SKM-1 treated with dmso at 0.1 percent for 144 hours (cell line): ENCODE measurements at regions not wholly inside any gene's neighbourhood (a gene's known extent, or its start where the extent isn't known, plus 50 kb on each side); places are given as distances from the start of the nearest gene placed in this dataset.
"Not testable (repeated sequence)": the region's sequence is repeated elsewhere in the genome, so short reads cannot be mapped to it uniquely, and the experiment has no call there.

ENCODE experiments used
- DNase-seq: peaks from one replicate; lab custom pipeline; 2025; ENCODE audit not compliant: unreplicated experiment; lab: John Stamatoyannopoulos, UW

DNA sequence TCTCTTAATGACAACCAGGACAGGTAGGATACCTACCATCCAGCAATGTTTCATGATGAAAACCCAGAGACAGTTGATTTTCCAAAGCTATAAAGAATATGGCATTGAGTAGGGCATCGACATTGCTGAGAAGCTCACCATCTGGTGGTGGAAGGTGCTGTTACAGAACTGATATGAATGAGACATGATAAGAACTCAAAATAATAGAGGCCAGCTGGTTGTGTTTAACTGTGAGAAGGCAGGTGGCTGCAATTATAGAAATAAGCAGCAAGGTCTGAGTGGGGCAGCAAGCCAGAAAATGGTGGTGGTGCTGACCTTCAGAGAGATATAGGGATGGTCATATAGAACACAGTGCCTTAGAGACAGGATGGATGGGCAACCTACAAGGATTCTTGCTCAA lies 449.7 kb downstream of the BTG1 start:
- DNase-seq: no peak

DNA sequence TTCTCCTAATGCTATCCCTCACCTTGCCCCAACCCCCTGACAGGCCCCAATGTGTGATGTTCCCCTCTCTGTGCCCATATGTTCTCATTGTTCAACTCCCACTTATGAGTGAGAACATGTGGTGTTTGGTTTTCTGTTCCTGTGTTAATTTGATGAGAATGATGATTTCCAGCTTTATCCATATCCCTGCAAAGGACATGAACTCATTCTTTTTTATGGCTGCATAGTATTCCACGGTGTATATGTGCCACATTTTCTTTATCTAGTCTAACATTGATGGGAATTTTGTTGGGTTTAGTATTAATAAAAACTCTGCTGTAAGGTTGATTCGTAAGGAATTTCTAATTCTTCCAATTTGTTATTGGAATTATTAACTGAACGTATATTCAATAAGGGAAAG lies 450.2 kb downstream of the BTG1 start:
- not testable (repeated sequence) for DNase-seq

DNA sequence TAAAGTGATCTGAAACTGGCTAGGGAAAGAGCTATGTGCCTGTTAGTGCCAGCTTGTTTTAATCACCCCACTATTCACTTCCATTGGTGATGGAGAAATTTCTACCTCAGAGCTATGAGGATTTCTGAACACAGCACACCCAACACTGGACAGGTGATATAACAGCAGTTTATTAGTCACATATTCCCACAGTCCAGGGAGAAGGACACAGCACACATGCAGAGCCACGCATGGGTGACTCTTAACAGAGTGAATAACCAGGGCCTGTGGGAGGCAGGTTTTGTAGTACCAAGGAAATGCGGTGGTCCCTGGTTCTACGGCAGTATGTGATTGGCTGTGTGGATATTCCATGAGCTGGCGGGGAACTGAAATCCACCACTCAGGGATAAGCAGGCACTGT lies 455.1 kb downstream of the BTG1 start:
- no peak for DNase-seq

DNA sequence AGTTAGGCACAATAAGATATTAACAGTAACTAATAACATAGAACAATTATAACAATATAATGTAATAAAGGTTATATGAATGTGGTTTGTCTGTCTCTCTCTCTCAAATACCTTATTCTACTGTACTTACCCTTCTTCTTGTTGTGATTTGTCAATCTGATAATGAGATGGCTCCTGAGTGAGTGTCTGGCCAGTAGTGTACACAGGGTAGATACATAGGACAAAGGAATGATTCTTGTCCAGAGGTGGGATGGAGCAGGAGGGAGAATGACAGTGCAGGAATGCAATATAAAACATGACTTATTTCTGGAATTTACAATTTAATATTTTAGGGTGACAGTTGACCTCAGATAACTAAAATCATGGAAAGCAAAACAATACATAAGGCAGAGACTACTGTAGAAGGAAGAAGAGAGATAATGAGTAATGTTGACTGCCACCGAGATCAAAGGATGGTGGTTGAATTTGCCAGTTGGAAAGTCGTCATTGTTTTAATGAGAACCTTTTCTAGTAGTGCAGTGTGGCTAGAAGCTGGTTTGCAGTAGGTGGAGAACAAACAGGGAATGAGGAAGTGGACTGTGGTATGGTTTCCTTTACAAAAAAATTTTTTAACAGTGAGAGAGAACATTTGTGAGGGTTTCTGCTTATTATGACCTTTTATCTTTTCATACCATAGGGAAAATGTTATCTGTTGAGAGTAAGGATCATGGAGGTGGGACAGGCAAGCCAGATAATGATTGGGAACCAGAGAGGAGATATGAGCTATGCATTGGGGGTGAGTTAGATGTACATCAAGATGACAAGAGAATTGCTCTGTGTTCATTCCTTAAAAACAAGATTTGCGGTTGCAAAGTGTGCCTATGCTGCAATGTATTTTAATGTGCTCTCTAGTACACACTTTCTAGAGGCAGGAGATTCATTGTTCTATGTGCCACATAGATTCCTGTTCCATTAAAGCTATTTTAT lies 458.3 kb downstream of the BTG1 start:
- DNase-seq: no peak

DNA sequence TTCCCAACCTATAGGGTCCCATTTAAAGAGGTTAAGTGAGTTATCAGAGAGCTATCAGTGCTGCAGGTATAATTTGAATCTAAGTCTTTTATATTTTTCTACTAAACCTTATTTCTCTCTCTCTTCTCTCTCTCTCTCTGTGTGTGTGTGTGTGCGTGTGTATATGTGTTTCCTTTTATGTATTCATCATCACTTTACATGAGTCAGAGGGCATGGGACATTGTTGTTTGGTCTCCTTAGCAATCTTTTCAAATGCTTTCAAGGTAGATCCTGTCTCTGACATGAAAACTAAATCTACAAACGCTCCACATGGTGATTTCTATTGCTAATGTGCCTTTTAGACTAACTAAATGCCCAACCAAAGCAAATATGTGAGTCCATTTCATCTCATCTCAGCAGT lies 459.7 kb downstream of the BTG1 start:
- DNase-seq: no peak

DNA sequence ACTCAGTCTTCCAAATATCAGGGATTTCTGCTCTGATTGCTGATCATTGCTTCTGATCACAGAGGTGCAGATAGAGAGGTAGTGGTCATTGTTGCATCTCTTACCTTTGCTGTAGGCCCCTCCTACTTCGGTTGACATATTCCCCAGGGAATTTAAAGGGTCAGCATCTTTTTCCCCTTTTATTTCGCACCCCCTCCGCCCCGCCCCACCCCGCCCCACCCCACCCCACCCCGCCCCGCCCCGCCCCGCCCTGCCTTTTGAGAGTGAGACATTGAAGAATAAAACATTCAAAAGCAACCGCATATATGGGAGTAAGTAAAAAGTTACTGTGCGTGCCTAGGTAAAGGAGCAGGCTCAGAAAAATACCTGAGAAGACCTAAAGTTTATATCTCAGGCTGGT lies 463.9 kb downstream of the BTG1 start:
- no peak for DNase-seq

DNA sequence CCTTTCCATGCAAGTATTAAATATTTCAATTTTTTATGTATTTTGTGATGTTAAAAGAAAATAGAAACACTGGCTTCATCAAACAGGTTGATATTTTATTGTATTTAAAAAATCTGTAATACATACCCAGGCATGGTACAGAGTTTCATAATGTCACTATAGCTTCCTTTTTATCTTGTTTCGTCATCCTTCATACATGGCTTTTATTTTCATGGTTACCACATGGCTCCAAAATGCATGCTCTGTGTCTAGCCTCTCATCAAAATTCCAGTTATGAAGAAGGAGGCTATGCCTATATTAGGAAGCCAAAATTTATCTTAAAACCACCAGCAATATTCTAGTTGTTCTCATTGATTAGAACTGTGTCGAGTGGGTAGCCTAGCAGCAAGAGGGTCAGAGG lies 464.8 kb downstream of the BTG1 start:
- no peak for DNase-seq

DNA sequence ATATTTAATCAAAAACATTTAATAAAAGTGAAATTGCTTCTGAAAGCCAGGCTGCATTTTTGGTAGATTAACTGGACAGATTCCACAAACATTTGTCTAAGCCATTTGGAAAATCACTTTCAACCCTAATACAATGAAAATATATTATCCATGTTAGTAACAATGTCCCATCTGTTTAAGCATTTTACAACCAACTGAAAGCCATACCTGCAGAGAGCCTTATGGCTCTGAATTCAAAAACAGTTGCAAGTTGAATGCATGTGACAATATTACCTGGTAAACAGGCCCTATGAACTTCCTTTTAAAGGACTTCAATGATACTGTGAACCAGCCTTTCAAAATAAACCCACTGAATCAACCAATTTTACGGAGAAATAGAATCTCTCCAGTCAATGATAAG lies 468.1 kb downstream of the BTG1 start:
- no peak for DNase-seq

DNA sequence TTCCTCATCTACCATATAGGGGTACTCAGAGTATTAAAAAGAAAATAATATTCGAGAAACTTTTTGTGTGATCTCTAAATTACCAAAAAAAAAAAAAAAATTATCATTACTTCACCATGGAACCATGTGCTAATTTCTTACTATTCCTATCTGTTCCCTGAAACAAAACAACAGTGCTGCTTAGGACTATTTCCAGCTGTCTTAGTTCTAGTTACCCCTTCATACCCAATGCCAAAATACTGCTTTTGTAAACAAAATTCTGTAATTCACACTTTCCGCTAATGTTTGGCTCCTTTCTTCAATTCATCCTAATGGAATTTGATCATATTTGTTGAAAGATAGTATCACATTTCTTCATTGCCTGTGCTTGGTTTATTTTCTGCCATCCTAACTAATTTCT lies 470.2 kb downstream of the BTG1 start:
- no peak for DNase-seq

DNA sequence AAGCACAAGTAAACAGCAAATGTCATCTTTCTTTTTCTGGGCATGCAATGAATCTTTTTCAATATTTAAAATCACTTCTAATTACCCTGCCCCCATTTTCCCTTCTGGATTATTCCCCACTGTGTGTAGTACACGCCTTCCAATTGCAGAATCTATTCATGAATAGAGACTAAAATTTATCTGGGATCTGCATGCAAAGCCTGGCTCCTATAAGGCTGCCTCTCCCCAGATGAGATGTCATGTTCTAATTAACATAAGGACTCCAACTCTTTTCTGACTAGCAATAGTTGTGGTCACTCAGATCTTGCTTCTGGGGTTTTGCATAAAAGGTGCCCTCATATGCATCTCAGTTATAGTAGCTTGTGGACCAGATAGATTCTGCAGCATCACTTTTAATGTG lies 473.5 kb downstream of the BTG1 start:
- DNase-seq: no peak

DNA sequence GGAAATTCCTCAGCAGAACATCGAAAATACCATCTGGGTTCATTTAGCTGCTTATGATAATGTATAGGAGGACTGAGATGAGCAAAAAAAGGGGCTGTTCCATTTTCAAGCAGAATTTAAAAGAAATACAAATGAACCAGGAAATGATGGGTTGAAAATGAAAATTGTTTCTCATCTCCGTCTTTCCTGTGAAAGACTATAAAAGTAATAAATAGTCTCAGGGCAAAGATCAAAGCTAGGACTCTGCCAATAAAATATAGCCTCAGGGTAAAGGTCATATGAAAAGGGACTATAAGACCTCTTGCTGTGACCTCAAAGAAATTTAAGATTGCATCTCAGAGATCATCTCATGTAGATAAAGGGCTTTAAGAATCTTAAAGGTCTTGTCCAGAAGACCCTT lies 478.0 kb downstream of the BTG1 start:
- no peak for DNase-seq

DNA sequence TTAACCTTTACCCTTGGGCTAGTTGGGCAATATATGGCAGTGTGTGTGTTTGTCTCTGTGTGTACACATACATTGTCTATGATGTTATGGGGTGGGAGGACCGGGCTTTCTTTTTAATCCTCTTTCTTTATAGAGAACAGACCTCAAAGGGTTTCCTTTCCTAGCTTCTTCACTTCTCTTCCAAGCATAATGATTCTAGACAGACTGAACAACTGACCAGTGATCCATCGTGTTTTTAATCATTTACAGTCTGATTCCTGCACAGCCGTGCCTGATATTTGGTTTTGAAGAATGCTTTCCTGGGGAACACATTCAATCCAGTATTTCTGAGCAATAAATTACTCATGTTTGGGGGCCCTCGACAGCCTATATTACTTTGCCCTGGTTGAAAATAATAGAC lies 481.1 kb upstream of the DCN start:
- no peak for DNase-seq

DNA sequence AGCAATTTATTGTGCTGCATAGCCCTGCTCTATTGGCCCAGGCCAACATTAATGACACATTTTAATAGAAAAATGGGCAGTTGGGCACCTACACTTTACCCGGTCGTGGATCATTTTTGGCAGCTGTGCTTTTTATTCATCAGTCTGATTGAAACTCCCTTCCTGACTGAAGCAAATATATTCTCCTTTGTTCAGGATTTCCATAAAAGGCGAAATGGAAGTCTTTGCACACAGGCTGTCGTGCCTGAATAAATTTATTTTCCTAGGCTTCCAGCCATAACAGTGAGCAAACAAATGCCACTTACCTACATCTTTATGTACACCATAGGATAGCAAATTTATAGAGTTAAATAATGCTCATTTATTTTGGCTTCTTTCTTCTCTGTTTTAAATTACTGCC lies 480.7 kb upstream of the DCN start:
- DNase-seq: no peak

DNA sequence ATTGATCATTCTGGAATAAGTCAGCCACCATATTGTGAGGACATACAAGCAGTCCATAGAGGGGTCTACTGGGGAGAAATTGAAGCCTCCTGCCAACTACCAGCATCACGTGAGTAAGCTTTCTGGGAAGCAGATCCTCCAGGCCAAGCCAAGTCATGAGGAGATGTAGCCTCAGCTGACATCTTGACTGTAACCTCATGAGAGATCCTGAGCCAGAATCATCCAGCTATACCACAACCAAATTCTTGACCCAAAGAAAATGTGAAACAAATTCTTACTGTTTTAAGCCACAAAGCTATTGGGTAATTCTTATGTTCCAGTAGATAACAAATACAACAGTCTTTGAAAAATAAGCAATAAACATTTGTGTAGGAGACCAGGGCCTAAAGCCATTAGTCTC lies 479.4 kb upstream of the DCN start:
- no peak for DNase-seq

DNA sequence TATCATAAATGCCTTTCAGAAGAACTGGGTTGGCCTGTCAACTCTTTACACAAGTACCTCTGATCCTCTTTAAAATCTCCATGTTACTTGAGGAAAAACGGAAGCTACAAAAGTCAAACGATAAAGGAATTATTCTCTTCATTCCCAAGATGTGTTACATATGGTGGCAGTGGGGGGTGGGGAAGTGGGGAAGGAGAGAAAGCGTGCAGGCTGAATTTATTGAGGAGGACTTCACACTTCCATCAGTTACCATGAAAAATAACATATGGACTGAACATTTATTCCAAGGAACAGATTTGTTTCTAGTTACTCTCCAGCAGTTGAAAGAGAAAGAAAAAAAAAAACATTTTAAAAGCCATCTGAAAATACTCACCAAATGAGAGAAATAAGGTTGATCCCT lies 474.4 kb upstream of the DCN start:
- no peak for DNase-seq

DNA sequence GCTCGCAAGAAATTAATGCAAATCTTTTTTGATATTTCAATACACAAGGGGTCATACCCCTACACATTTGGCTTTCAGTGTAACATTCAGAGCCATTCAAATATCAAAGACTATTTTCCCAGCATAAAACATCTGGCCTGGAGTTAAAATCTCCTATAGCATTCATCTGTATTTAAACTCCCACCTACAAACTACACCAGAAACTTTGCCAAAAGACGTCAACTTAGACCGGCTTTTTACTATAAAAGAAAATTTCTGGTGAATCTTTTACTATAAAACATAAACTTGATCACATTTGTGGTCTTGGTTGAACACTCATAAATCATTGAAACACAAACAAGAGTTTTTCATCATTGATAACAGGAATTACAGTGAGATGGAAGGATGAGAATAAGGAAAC lies 473.3 kb upstream of the DCN start:
- DNase-seq: no peak

DNA sequence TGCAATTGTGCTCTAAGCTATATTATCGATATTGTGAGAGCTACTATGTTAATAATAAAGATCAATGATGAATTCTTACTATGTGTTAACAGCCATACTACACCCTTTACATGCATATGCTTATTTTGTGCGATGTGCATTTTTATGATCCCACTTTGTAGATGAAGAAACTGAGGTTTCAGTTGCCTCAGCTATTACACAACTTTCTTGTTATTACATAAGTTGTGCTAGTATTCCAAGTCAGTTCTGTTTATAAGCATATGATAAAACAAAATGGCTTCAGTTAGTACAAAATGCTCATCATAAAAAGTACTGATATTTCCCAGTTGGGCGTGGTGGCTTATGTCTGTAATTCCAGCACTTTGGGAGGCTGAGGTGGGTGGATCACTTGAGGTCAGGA lies 471.5 kb upstream of the DCN start:
- no peak for DNase-seq

DNA sequence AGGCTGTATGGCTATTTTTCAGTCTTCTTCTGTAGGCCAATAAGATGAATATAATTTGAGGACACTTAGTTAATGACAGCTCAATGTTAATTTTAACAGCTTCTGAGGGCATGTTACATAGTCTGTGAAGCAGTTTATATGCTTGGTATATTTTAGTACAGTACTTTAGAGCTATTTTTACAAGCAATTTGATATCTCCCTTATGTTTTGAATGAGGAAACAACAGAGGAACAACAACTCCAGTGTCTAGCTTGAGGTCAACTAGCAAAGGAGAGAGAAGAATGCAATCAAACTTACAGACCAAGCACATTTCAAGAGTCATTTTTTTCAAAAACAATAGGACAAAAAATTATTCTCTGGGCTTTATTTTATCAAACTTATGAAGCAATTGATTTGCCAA lies 469.1 kb upstream of the DCN start:
- DNase-seq: no peak

DNA sequence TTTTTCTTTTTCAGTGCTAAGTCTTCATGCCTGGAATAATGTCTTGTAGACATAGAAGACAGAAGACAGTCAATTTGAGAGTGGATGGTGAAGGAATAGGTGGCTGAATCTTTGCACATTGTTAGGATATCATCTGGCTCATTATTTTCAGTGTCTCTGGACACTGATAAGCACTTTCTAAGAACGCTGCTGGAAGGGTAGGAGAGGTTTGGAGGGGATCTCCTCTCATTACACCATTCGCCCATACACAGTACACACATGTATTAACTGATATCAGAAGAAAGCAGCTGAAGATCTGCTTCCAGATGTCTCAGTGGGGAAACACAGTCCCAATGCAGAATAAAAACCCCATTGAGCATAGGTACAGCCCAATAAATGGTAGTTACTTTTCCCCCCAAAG lies 461.1 kb upstream of the DCN start:
- DNase-seq: no peak

DNA sequence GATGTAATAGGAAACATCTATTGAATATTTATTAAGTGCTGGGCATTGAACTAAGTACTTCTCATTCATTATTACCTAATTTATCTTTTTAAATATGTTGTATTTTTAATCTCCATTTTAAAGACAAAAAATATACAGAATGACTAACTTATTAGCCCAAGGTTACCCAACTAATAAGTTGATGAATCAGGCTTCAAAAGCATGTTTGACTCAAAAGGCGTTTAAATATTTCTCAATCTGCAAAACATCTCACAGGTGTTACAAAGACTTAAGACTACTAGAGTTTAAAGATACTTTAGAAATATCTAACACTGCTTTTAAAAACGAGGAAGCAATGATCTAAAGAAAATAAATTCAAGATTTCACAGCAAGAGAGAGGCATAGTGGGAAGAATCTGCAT lies 457.4 kb upstream of the DCN start:
- DNase-seq: no peak

DNA sequence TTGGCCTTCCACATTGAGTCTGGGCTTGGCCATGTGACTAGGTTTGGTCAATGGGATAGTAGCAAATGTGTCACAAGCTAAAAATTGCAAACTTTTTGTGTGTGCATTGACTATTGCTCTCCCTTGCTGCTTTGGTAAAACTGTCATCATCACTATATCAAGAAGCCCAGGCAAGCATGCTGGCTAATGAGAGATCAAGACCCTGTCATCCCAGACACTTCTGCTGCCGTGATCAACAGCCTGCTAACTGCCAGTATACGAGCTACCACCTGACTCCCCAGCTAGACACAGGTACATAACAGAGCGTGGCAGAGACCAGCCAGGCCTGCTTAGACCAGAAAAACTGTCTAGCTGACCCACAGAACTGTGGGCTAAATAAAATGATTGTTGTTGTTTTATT lies 456.7 kb upstream of the DCN start:
- DNase-seq: no peak

DNA sequence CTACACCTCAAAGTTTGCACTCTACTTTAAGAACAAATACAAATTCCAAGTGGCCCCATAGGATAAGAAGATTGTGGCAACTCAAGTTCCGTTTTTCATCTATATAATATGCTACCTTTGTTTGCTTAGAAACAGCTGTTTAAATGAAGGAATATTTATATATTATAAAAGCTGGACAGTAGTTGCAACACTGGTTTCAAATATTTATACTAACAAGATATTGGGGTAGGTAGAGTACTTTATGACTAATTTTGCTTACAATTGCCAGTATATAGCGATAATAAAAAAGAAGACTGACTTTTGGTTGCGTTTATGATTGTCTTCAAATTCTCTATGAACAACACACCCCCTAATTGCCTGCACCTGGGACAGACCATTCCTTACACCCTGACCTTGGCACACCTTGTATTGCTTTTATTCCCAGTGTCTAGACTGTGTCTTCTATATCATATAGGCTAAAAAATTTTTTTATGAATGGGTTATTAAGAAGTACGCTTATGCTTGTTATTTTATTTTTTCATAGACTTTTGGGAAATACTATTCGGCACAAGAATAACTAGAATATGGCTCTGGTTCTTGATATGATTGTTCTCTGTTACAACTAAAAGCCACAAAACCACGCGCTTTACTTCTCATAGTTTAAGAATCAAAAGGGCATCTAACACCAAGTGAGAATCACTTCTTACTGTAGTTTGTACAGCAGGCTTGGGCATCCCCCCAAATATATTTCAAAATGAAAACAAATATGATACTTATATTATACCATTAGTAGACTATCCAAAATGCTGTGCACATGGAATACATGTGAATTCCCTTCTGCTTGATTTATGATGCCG lies 455.4 kb upstream of the DCN start:
- no peak for DNase-seq
